ENCODE measurements at regions not wholly inside any gene's neighbourhood (a gene's known extent, or its start where the extent isn't known, plus 50 kb on each side); places are given as distances from the start of the nearest gene placed in this dataset.

GRCh38 chr1:224540535-224540934 lies 75.6 kb upstream of the CNIH3 start:
- TF ChIP-seq CTCF (conservative IDR thresholded peaks at IDR 0.05; ENCODE audit: low read depth, low read length) = no peak
- TF ChIP-seq EZH2 (IDR thresholded peaks at IDR 0.05; ENCODE audit: low read length, unreplicated experiment) = no peak
- TF ChIP-seq EZH2phosphoT487 (IDR thresholded peaks at IDR 0.05; ENCODE audit: borderline replicate concordance, low read length) = no peak

Data from PC-3 (cell line).